ENCODE measurements at regions not wholly inside any gene's neighbourhood (a gene's known extent, or its start where the extent isn't known, plus 50 kb on each side); places are given as distances from the start of the nearest gene placed in this dataset.

DNA sequence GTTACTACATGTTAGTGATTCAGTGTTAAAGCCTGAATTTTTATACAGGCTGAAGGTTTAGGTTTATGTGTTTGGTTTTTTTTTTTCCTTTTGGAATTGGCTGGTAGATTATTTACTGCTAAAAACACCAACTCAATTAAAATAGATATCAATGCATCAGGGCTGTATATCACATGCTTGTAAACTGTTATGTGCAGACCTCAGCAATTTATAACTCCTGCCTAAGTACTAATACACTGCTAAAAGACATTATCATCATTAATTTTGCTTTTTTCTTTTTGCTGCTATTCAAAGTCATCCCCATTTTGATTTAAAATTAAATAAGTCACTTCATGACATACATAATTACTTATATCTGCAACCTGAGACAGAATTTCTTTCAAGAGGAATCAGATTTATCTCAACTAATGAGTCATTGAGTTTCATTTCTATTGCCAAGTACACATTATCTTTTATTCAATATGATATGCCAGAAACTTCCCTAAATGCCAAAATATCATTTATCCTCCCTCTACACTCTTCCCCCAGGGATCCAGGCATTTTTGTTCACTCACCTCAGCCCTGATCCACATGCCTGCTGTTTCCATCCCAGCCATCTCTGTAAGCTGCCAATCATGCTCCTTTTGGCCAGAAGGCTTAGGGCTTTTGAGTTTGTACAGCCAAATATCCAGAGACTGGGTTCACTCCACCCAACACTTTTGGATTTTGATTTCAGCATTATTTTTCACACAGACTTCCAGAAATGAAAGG is 98.5 kb downstream of the POLR1F start:
- no peak overlapping the region for H3K27ac ChIP-seq
- H3K4me3 ChIP-seq, result no peak overlapping the region
- no peak for DNase-seq (ENCODE audit: low spot score in 2 of 2)
- no peaks in the 10 kb centered on the region for H3K27me3 ChIP-seq
- no peaks in the 10 kb centered on the region for H3K36me3 ChIP-seq
- H3K4me1 ChIP-seq, result no peaks in the 10 kb centered on the region
- intact Hi-C loops (cut with DNase I; ENCODE audit: low total_unique reads), result no loop called here
- TF ChIP-seq POLR2A (IDR thresholded peaks at IDR 0.05) (no peak), POLR2AphosphoS5 (IDR thresholded peaks at IDR 0.05) (no peak)
- TF ChIP-seq, protein P1, sequence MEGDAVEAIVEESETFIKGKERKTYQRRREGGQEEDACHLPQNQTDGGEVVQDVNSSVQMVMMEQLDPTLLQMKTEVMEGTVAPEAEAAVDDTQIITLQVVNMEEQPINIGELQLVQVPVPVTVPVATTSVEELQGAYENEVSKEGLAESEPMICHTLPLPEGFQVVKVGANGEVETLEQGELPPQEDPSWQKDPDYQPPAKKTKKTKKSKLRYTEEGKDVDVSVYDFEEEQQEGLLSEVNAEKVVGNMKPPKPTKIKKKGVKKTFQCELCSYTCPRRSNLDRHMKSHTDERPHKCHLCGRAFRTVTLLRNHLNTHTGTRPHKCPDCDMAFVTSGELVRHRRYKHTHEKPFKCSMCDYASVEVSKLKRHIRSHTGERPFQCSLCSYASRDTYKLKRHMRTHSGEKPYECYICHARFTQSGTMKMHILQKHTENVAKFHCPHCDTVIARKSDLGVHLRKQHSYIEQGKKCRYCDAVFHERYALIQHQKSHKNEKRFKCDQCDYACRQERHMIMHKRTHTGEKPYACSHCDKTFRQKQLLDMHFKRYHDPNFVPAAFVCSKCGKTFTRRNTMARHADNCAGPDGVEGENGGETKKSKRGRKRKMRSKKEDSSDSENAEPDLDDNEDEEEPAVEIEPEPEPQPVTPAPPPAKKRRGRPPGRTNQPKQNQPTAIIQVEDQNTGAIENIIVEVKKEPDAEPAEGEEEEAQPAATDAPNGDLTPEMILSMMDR (IDR thresholded peaks at IDR 0.05), result no peak
- no peaks in the 10 kb centered on the region for H3K9me3 ChIP-seq

DNA sequence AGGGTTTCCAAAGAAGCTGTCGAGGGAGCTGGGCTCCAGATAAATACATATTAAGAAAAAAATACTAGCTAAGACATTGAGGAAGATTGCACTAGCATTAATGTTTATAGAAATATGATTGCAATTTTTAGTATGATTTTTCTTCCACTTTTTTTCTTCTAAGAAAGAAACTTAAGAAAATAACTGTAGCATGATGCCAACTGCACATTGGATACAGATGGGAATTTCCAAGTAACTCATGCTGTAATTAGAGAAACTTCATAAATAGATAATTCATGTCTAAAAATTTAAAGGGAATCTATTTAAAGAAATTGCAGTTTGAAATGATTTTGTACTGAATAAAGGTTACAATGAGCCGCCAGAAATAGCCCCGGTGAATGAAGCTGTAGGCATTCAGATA is 119.4 kb downstream of the POLR1F start:
- TF ChIP-seq POLR2AphosphoS5 (IDR thresholded peaks at IDR 0.05) (no peak), POLR2A (IDR thresholded peaks at IDR 0.05) (no peak)
- TF ChIP-seq, protein P1 (IDR thresholded peaks at IDR 0.05), result no peak
- no peaks in the 10 kb centered on the region for H3K27me3 ChIP-seq
- no peak for DNase-seq (ENCODE audit: low spot score in 2 of 2)
- no peaks in the 10 kb centered on the region for H3K4me1 ChIP-seq
- H3K4me3 ChIP-seq, result no peak overlapping the region
- H3K27ac ChIP-seq, result no peak overlapping the region
- H3K9me3 ChIP-seq, result no peaks in the 10 kb centered on the region
- H3K36me3 ChIP-seq, result no peaks in the 10 kb centered on the region
- intact Hi-C loops (cut with DNase I; ENCODE audit: low total_unique reads), result no loop called here

DNA sequence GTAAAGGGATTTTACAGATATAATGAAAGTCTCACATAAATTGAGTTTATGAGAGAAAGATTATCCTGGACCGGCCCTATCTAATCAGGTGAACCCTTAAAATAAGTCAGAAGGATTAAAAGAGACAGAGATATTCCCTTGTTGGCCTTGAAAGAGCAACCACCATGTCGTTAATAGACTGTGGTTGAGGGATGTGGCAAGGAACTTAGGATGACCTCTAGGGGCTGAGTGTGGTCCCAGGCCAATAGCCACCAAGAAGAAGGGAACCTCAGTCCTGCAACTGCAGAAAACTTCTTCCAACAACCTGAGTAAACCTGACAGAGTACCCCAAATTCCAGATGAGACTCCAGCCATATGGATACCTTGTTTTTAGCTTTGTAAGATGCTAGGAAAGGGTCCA is 121.5 kb downstream of the POLR1F start:
- Histone ChIP-seq H3K27me3 (no peaks in the 10 kb centered on the region), H3K36me3 (no peaks in the 10 kb centered on the region), H3K27ac (no peak overlapping the region), H3K4me3 (no peak overlapping the region), H3K4me1 (no peaks in the 10 kb centered on the region), H3K9me3 (no peaks in the 10 kb centered on the region)
- intact Hi-C loops (cut with DNase I; ENCODE audit: low total_unique reads), result no loop called here
- TF ChIP-seq POLR2AphosphoS5 (IDR thresholded peaks at IDR 0.05) (no peak), POLR2A (IDR thresholded peaks at IDR 0.05) (no peak)
- TF ChIP-seq, protein P1 (IDR thresholded peaks at IDR 0.05), result no peak
- DNase-seq (ENCODE audit: low spot score in 2 of 2), result no peak

DNA sequence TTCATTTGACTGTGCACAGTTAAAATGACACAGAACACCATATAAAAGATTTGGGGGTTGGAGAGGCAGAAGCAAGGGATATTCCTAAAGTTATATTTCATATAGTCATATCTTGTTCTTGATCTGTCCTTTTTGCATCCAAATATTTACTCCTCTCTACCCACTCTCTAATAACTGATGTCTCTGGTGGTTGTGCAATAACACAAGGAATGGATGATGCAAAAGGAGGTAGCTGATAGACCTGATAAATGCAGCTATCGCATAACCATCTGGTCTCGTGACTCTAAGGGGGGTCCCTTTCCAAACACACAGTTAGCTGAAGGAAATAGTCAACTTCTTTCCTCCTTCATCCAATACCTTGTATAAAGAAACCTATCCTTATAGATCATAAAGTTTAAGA is 123.1 kb downstream of the POLR1F start:
- no peak overlapping the region for H3K4me3 ChIP-seq
- no peak for TF ChIP-seq POLR2AphosphoS5 (IDR thresholded peaks at IDR 0.05)
- no peak for TF ChIP-seq POLR2A (IDR thresholded peaks at IDR 0.05)
- H3K4me1 ChIP-seq, result no peaks in the 10 kb centered on the region
- intact Hi-C loops (cut with DNase I; ENCODE audit: low total_unique reads), result no loop called here
- H3K9me3 ChIP-seq, result no peaks in the 10 kb centered on the region
- no peak overlapping the region for H3K27ac ChIP-seq
- DNase-seq (ENCODE audit: low spot score in 2 of 2), result no peak
- no peaks in the 10 kb centered on the region for H3K27me3 ChIP-seq
- H3K36me3 ChIP-seq, result no peaks in the 10 kb centered on the region

DNA sequence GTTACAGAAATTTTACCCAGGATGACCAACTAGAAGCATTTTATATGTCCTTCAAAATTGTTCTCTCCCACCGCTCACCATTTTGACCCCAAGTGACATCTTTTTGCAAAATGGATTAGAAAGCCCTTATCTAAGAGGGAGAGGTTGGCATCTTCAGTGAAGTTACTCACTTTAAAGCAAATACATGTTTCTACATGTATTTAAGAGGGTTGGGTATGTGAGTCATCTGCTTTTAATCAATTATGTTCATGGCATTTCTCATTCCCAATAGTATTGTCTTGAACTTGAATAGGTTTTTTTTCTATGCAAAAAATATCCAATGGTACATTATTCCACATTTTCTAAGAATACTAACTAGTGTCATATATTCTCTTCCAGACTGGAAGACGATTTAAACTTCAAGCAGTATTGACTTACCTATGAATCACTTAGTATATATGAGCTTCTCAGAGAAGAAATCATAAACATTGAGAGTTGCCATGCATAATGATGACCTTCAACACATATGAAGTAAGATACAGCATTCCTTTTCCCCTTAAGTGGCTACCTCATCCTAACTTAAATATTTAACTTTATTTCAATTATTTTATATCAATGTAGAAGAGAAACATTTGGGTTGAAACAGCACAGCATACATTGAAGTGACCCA is 132.8 kb downstream of the POLR1F start:
- no peak for DNase-seq (ENCODE audit: low spot score in 2 of 2)
- Histone ChIP-seq H3K4me3 (no peak overlapping the region), H3K36me3 (no peaks in the 10 kb centered on the region), H3K4me1 (no peaks in the 10 kb centered on the region), H3K9me3 (no peaks in the 10 kb centered on the region), H3K27ac (no peak overlapping the region), H3K27me3 (no peaks in the 10 kb centered on the region)
- intact Hi-C loops (cut with DNase I; ENCODE audit: low total_unique reads), result no loop called here
- TF ChIP-seq, protein P1 (IDR thresholded peaks at IDR 0.05), result no peak
- TF ChIP-seq POLR2AphosphoS5 (IDR thresholded peaks at IDR 0.05) (no peak), POLR2A (IDR thresholded peaks at IDR 0.05) (no peak)

Measured in breast epithelium (tissue), 4 donors.